PC-3 (cell line): ENCODE measurements at regions not wholly inside any gene's neighbourhood (a gene's known extent, or its start where the extent isn't known, plus 50 kb on each side); places are given as distances from the start of the nearest gene placed in this dataset.

Experiments
- EZH2 ChIP-seq: fragments of 300-600 bp; sonication (generic); IDR thresholded peaks from one replicate; pipeline ENCODE4 v1.6.1; 2017; ENCODE audit warnings: antibody characterized with exemption, mild to moderate bottlenecking, low read length; ENCODE audit not compliant: unreplicated experiment
- EZH2phosphoT487 ChIP-seq: fragments of 300-600 bp; sonication (generic); IDR thresholded peaks from 2 replicates; pipeline ENCODE4 v1.6.1; 2018; ENCODE audit warnings: mild to moderate bottlenecking, antibody characterized with exemption, low read length, borderline replicate concordance
- TF ChIP-seq, protein P1 (sequence below): fragments of 300-600 bp; sonication (generic); conservative IDR thresholded peaks from 2 replicates; pipeline ENCODE4 v1.5.1; 2017; ENCODE audit warnings: antibody characterized with exemption, low read depth, mild to moderate bottlenecking, low read length

DNA sequence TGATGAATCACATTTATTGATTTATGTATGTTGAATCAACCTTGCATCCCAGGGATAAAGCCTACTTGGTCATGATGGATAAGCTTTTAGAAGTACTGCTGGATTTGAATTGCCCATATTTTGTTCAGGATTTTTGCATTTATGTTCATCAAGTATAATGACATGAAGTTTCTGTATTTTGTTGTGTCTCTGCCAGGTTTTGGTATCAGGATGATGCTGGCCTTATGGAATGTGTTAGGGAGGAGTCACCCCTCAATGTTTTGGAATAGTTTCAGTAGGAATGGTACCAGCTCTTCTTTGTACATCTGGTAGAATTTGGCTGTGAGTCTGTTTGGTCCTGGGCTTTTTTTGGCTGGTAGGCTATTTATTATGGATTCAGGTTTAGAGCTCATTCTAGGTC lies 1643.1 kb upstream of the B3GALT2 start:
- TF ChIP-seq, protein P1, sequence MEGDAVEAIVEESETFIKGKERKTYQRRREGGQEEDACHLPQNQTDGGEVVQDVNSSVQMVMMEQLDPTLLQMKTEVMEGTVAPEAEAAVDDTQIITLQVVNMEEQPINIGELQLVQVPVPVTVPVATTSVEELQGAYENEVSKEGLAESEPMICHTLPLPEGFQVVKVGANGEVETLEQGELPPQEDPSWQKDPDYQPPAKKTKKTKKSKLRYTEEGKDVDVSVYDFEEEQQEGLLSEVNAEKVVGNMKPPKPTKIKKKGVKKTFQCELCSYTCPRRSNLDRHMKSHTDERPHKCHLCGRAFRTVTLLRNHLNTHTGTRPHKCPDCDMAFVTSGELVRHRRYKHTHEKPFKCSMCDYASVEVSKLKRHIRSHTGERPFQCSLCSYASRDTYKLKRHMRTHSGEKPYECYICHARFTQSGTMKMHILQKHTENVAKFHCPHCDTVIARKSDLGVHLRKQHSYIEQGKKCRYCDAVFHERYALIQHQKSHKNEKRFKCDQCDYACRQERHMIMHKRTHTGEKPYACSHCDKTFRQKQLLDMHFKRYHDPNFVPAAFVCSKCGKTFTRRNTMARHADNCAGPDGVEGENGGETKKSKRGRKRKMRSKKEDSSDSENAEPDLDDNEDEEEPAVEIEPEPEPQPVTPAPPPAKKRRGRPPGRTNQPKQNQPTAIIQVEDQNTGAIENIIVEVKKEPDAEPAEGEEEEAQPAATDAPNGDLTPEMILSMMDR: no peak
- no peak for TF ChIP-seq EZH2
- no peak for TF ChIP-seq EZH2phosphoT487
